ENCODE measurements at regions not wholly inside any gene's neighbourhood (a gene's known extent, or its start where the extent isn't known, plus 50 kb on each side); places are given as distances from the start of the nearest gene placed in this dataset.

DNA sequence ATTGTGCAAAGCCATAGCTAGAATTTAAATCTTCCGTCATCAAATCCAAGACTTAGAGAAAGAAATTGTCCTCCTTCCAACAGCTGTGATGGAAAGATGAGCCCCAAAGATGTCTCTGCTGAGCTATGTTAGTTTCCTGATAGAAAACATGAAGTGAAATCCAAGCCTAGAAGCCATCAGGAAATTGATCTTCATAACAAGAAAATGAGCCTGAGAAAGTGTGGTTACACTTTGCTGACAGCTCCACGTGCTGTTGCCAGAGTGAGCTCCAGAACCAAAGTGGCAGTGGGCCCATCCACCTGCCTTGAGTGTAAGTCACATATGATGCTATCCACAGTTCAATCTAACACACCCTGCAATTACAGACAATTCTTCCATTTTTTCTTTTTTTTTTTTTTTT, 58.0 kb upstream of the UBASH3B start:
- Histone ChIP-seq H3K36me3 (replicated peaks in 1 of 2; ENCODE audit: insufficient read depth in 1 of 2, low read depth in 2 of 2) (no peaks in the 10 kb centered on the region), H3K4me1 (peaks cover 8% of the 10 kb centered on the region), H3K27ac (no peak overlapping the region), H3K4me3 (no peak overlapping the region), H3K9me3 (no peaks in the 10 kb centered on the region), H3K27me3 (no peaks in the 10 kb centered on the region)
- WGBS, 2 donors: 89 to 94% methylated on average over 2 of the region's 2 CpGs
- intact Hi-C loops (cut with DNase I): no loop called here
- TF ChIP-seq, protein P1, sequence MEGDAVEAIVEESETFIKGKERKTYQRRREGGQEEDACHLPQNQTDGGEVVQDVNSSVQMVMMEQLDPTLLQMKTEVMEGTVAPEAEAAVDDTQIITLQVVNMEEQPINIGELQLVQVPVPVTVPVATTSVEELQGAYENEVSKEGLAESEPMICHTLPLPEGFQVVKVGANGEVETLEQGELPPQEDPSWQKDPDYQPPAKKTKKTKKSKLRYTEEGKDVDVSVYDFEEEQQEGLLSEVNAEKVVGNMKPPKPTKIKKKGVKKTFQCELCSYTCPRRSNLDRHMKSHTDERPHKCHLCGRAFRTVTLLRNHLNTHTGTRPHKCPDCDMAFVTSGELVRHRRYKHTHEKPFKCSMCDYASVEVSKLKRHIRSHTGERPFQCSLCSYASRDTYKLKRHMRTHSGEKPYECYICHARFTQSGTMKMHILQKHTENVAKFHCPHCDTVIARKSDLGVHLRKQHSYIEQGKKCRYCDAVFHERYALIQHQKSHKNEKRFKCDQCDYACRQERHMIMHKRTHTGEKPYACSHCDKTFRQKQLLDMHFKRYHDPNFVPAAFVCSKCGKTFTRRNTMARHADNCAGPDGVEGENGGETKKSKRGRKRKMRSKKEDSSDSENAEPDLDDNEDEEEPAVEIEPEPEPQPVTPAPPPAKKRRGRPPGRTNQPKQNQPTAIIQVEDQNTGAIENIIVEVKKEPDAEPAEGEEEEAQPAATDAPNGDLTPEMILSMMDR (IDR thresholded peaks at IDR 0.05): no peak
- TF ChIP-seq POLR2A (IDR thresholded peaks at IDR 0.05): no peak
- ATAC-seq (no peak), DNase-seq (no peak)

DNA sequence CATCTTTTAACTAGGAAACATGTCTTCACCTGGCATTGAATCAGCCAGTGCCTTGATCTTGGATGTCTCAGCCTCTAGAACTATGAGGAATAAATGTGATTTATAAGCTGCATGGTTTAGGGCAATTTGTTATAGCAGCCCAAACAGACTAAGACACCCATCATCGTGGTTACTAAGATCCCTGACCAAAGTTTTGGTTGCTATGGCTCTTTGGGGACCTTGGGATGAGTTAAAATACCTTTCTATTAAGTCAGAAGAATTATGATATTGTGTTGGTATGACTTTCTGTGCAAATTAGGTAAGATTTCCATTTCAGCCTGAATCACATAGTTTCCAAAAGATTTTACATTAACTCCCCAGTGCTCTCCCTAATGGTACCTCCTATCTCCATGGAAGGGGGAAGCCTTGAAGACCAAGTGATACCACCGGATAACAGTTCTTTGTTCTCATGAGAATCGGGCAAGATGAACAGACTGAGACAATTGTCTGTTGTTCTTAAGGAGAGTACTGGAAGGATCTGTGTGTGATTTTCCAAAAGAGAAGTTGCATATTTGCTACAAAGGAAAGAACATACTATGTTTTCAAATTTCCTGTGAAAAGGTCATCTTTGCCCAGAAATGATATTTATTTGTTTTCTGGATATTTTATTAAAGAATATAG, 60.4 kb upstream of the UBASH3B start:
- H3K27ac ChIP-seq: no peak overlapping the region
- H3K4me1 ChIP-seq: peaks cover 11% of the 10 kb centered on the region
- no peak for ATAC-seq
- H3K9me3 ChIP-seq: no peaks in the 10 kb centered on the region
- no peaks in the 10 kb centered on the region for H3K36me3 ChIP-seq (replicated peaks in 1 of 2; ENCODE audit: insufficient read depth in 1 of 2, low read depth in 2 of 2)
- no peak for TF ChIP-seq POLR2A (IDR thresholded peaks at IDR 0.05)
- TF ChIP-seq, protein P1 (IDR thresholded peaks at IDR 0.05): no peak
- 63 to 80% methylated on average over 3 of the region's 3 CpGs for WGBS, 2 donors
- no peak overlapping the region for H3K4me3 ChIP-seq
- H3K27me3 ChIP-seq: no peaks in the 10 kb centered on the region
- intact Hi-C loops (cut with DNase I): no loop called here
- DNase-seq: no peak

GRCh38 chr11:122593473-122594420, 61.8 kb upstream of the UBASH3B start:
- TF ChIP-seq, protein P1 (IDR thresholded peaks at IDR 0.05): no peak
- no peak for TF ChIP-seq POLR2A (IDR thresholded peaks at IDR 0.05)
- H3K4me1 ChIP-seq: peaks cover 11% of the 10 kb centered on the region
- intact Hi-C loops (cut with DNase I): no loop called here
- H3K4me3 ChIP-seq: no peak overlapping the region
- H3K9me3 ChIP-seq: no peaks in the 10 kb centered on the region
- no peaks in the 10 kb centered on the region for H3K36me3 ChIP-seq (replicated peaks in 1 of 2; ENCODE audit: insufficient read depth in 1 of 2, low read depth in 2 of 2)
- DNase-seq (no peak), ATAC-seq (no peak)
- H3K27me3 ChIP-seq: no peaks in the 10 kb centered on the region
- 60 to 69% methylated on average over 4 of the region's 4 CpGs for WGBS, 2 donors
- H3K27ac ChIP-seq: no peak overlapping the region

- no peak for TF ChIP-seq POLR2A (IDR thresholded peaks at IDR 0.05)
- TF ChIP-seq, protein P1 (IDR thresholded peaks at IDR 0.05): no peak
- intact Hi-C loops (cut with DNase I): no loop called here
- peak in 1 of 4 donors; percentile 12 for DNase-seq
- no peak for ATAC-seq
- 31 to 32% methylated on average over 6 of the region's 6 CpGs for WGBS, 2 donors
- no peaks in the 10 kb centered on the region for H3K9me3 ChIP-seq
- H3K4me3 ChIP-seq: no peak overlapping the region
- peaks cover 11% of the 10 kb centered on the region for H3K4me1 ChIP-seq
- H3K27ac ChIP-seq: no peak overlapping the region
- no peaks in the 10 kb centered on the region for H3K27me3 ChIP-seq
- no peaks in the 10 kb centered on the region for H3K36me3 ChIP-seq (replicated peaks in 1 of 2; ENCODE audit: insufficient read depth in 1 of 2, low read depth in 2 of 2)
These were observed 62.9 kb upstream of the UBASH3B start for GRCh38 chr11:122592641-122593040.

Measured in body of pancreas (tissue), 4 donors.